PC-9 (cell line): ENCODE measurements at regions not wholly inside any gene's neighbourhood (a gene's known extent, or its start where the extent isn't known, plus 50 kb on each side); places are given as distances from the start of the nearest gene placed in this dataset.
"Not testable (repeated sequence)": the region's sequence is repeated elsewhere in the genome, so short reads cannot be mapped to it uniquely, and the experiment has no call there.

Experiments used
- BruUV-seq: library from RNA; stranded (reverse); fragments of 400-500 nt; replicated peaks from 2 replicates; lab custom pipeline; 2021; lab: Mats Ljungman, UMichigan
- CTCF ChIA-PET: fragments of 300-600 bp; sonication (Branson Sonifier 250); formaldehyde crosslinking; loops from one replicate; lab custom pipeline; 2022; ENCODE audit warnings: antibody characterized with exemption; lab: Charles Lee
- POLR2A ChIA-PET: fragments of 300-600 bp; sonication (Branson Sonifier 250); formaldehyde crosslinking; loops from one replicate; lab custom pipeline; 2022; ENCODE audit warnings: antibody characterized with exemption; ENCODE audit not compliant: unreplicated experiment; lab: Charles Lee
- DNase-seq, 2 experiments: peaks; one replicate each; pipeline versions ENCODE4 v3.0.0 to v3.0.0-alpha.2; 2015 to 2022; ENCODE audit warnings: mixed read lengths in 1 of 2
- H2AFZ ChIP-seq: fragments of 200-600 bp; sonication (generic); 2 replicates; pipeline ENCODE4 v1.8.1; 2017; ENCODE audit warnings: antibody characterized with exemption
- H3F3A ChIP-seq: fragments of 200-600 bp; sonication (generic); 2 replicates; pipeline ENCODE4 v1.8.1; 2017; ENCODE audit warnings: antibody characterized with exemption, mild to moderate bottlenecking, low read depth; ENCODE audit not compliant: insufficient read depth
- H3K27ac ChIP-seq: fragments of 200-600 bp; sonication (generic); 2 replicates; pipeline ENCODE4 v1.6.1; 2016; ENCODE audit warnings: mixed run types
- H3K27me3 ChIP-seq: fragments of 200-600 bp; sonication (generic); 2 replicates; pipeline ENCODE4 v1.6.1; 2016; ENCODE audit warnings: low read depth, mixed run types; ENCODE audit not compliant: insufficient read depth
- H3K36me3 ChIP-seq: fragments of 200-600 bp; sonication (generic); 2 replicates; pipeline ENCODE4 v1.6.1; 2016; ENCODE audit warnings: low read depth, mixed run types
- H3K4me1 ChIP-seq: fragments of 200-600 bp; sonication (generic); replicated peaks from 2 replicates; pipeline ENCODE4 v1.6.1; 2016; ENCODE audit warnings: mixed run types; ENCODE audit not compliant: insufficient read depth
- H3K4me2 ChIP-seq: fragments of 200-600 bp; sonication (generic); 2 replicates; pipeline ENCODE4 v1.6.1; 2017; ENCODE audit warnings: mixed run types
- H3K4me3 ChIP-seq: fragments of 200-600 bp; sonication (generic); 2 replicates; pipeline ENCODE4 v1.6.1; 2016; ENCODE audit warnings: mixed run types
- H3K79me2 ChIP-seq: fragments of 200-600 bp; sonication (generic); 2 replicates; pipeline ENCODE4 v1.6.1; 2017; ENCODE audit warnings: low read depth, mixed run types
- H3K9me2 ChIP-seq: fragments of 200-600 bp; sonication (generic); 2 replicates; pipeline ENCODE4 v1.8.1; 2017; ENCODE audit warnings: mild to moderate bottlenecking; ENCODE audit not compliant: insufficient read depth
- H3K9me3 ChIP-seq: fragments of 200-600 bp; sonication (generic); 2 replicates; pipeline ENCODE4 v1.8.1; 2016; ENCODE audit warnings: low read depth; ENCODE audit not compliant: insufficient read depth
- H4K20me1 ChIP-seq: fragments of 200-600 bp; sonication (generic); 2 replicates; pipeline ENCODE4 v1.8.1; 2017; ENCODE audit not compliant: insufficient read depth
- EZH2 ChIP-seq: fragments of 200-600 bp; sonication (generic); IDR thresholded peaks from 2 replicates; pipeline ENCODE4 v1.8.0; 2017; ENCODE audit warnings: antibody characterized with exemption, low read depth
- intact Hi-C: fragments of 100-400 bp; cut with micrococcal nuclease; formaldehyde crosslinking; loops from one replicate; pipeline ENCODE4 v1.10.0; 2022; ENCODE audit not compliant: unreplicated experiment
- TF ChIP-seq, protein P1 (sequence below): fragments of 200-600 bp; sonication (generic); conservative IDR thresholded peaks from 2 replicates; pipeline ENCODE4 v1.6.1; 2017; ENCODE audit warnings: mixed run types, antibody characterized with exemption, mild to moderate bottlenecking, moderate library complexity

DNA sequence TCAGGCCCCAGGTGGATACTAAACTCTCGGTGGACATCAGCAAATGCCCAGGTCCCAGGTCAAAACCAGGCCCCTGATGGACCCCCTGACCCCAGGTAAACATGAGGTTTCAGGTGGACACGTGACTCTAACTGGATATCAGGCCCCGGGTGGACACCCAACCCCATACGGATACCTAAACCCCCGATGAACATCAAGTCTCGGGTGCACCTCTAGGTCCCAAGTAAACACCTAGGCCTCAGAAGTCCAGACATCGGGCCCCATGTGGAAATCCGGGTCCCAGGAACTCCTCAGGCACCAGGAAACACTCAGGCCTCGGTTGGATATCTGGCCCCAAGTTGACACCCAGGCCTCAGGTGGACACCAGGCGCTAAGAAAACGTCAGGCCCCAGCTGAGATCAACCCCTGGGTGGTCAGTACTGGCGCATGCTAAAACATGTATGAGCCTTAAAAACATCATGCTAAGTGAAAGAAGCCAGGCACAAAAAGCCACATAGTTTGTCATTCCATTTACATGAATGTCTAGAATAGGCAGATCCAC, 54.4 kb upstream of the SEPTIN5 start:
- no TSS peak for BruUV-seq
- H3K4me1 ChIP-seq, result peaks cover 7% of the 10 kb centered on the region
- ChIA-PET CTCF (no interaction called here), POLR2A (no interaction called here)
- H3K79me2 ChIP-seq, result no peaks in the 10 kb centered on the region
- H3F3A ChIP-seq, result no peaks in the 10 kb centered on the region
- H4K20me1 ChIP-seq, result no peaks in the 10 kb centered on the region
- H3K27ac ChIP-seq, result no peak overlapping the region
- H3K4me2 ChIP-seq, result no peak overlapping the region
- no peaks in the 10 kb centered on the region for H3K9me2 ChIP-seq
- no peak overlapping the region for H3K4me3 ChIP-seq
- intact Hi-C loops, result no loop called here
- no peaks in the 10 kb centered on the region for H3K27me3 ChIP-seq
- H2AFZ ChIP-seq, result no peak overlapping the region
- no peaks in the 10 kb centered on the region for H3K9me3 ChIP-seq
- DNase-seq, result no peak
- no peaks in the 10 kb centered on the region for H3K36me3 ChIP-seq
- no peak for TF ChIP-seq EZH2
- TF ChIP-seq, protein P1, sequence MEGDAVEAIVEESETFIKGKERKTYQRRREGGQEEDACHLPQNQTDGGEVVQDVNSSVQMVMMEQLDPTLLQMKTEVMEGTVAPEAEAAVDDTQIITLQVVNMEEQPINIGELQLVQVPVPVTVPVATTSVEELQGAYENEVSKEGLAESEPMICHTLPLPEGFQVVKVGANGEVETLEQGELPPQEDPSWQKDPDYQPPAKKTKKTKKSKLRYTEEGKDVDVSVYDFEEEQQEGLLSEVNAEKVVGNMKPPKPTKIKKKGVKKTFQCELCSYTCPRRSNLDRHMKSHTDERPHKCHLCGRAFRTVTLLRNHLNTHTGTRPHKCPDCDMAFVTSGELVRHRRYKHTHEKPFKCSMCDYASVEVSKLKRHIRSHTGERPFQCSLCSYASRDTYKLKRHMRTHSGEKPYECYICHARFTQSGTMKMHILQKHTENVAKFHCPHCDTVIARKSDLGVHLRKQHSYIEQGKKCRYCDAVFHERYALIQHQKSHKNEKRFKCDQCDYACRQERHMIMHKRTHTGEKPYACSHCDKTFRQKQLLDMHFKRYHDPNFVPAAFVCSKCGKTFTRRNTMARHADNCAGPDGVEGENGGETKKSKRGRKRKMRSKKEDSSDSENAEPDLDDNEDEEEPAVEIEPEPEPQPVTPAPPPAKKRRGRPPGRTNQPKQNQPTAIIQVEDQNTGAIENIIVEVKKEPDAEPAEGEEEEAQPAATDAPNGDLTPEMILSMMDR, result no peak

DNA sequence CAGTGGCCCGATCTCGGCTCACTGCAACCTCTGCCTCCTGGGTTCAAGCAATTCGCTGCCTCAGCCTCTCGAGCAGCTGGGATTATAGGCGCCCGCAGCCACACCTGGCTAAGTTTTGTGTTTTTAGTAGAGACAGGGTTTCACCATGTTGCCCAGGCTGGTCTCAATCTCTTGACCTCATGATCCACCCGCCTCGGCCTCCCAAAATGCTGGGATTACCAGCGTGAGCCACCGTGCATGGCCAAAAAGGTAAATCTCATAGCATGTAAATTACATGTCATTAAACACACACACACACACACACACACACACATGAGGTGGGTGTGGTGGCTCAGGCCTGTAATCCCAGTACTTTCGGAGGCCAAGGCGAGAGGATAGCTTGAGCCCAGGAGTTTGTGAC, 53.7 kb upstream of the SEPTIN5 start:
- H2AFZ ChIP-seq, intact Hi-C loops, BruUV-seq, POLR2A ChIA-PET, H3K9me3 ChIP-seq, H3K4me3 ChIP-seq, H3F3A ChIP-seq, H3K79me2 ChIP-seq, H3K9me2 ChIP-seq, H3K36me3 ChIP-seq, H3K4me2 ChIP-seq, H4K20me1 ChIP-seq, CTCF ChIA-PET, DNase-seq, H3K27ac ChIP-seq, H3K27me3 ChIP-seq: not testable (repeated sequence)
- H3K4me1 ChIP-seq, result peaks cover 12% of the 10 kb centered on the region

DNA sequence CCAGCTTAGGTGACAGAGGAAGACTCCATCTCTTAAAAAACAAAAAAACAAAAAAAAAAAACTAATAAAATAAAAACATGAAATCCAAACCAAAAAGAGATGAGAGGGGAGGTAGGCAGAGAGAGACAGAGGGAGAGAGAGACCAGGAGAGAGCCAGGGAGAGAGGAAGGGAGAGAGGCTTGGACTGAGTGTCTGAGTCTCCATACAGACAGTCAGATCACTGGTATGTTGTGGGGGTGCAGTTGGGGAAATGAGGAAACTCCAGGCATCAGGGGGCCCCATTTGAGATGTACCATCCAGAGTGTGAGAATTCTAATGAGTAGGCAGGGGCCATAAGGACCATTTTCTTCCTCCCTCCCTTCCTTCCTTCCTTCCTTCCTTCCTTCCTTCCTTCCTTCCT, 53.1 kb upstream of the SEPTIN5 start:
- Histone ChIP-seq H3K4me2 (no peak overlapping the region), H3K36me3 (no peaks in the 10 kb centered on the region), H3F3A (no peaks in the 10 kb centered on the region), H3K79me2 (no peaks in the 10 kb centered on the region), H3K4me3 (no peak overlapping the region), H3K9me2 (no peaks in the 10 kb centered on the region), H4K20me1 (no peaks in the 10 kb centered on the region), H3K27me3 (no peaks in the 10 kb centered on the region), H3K4me1 (peaks cover 18% of the 10 kb centered on the region), H3K9me3 (no peaks in the 10 kb centered on the region), H2AFZ (no peak overlapping the region), H3K27ac (no peak overlapping the region)
- TF ChIP-seq, protein P1, result no peak
- TF ChIP-seq EZH2, result no peak
- CTCF ChIA-PET, result no interaction called here
- BruUV-seq, result no TSS peak
- POLR2A ChIA-PET, result no interaction called here
- DNase-seq, result no peak
- intact Hi-C loops, result no loop called here

DNA sequence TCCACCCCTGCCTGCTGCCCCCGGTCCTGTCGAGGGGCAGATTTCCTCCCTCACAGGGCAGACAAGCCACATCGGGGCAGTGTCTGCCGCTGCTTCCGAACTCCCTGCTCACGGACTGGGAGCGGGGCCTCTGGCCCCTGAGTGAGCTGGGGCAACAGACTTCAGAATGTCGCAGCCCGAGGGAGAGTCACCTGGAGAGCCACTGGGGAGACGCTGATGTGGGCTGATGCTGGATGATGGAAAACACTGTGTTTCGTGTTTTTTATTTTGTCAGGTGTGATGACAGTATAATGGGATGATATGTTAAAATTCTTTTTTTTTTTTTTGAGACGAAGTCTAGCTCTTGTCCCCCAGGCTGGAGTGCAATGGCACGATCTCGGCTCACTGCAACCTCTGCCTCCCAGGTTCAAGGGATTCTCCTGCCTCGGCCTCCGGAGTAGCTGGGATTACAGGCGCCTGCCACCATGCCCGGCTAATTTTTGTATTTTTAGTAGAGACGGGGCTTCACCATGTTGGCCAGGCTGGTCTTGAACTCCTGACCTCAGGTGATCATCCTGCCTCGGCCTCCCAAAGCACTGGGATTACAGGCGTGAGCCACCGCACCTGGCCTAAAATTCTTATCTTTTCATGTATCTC, 52.1 kb upstream of the SEPTIN5 start:
- H3K27ac ChIP-seq, H3K9me3 ChIP-seq, H3K4me3 ChIP-seq, CTCF ChIA-PET, DNase-seq, H4K20me1 ChIP-seq, H3K79me2 ChIP-seq, H3K27me3 ChIP-seq, POLR2A ChIA-PET, intact Hi-C loops, H3K4me2 ChIP-seq, H2AFZ ChIP-seq, H3K9me2 ChIP-seq, H3F3A ChIP-seq, H3K36me3 ChIP-seq, BruUV-seq: not testable (repeated sequence)
- peaks cover 18% of the 10 kb centered on the region for H3K4me1 ChIP-seq
